Right lobe of liver (tissue), 4 donors: ENCODE measurements at regions not wholly inside any gene's neighbourhood (a gene's known extent, or its start where the extent isn't known, plus 50 kb on each side); places are given as distances from the start of the nearest gene placed in this dataset.
"Not testable (repeated sequence)": the region's sequence is repeated elsewhere in the genome, so short reads cannot be mapped to it uniquely, and the experiment has no call there.

Experiments used
- POLR2A ChIP-seq: fragments of 450-650 bp; IDR thresholded peaks from one replicate; pipeline ENCODE4 v1.6.1; 2017; ENCODE audit warnings: antibody characterized with exemption, mild to moderate bottlenecking
- TF ChIP-seq, protein P1 (sequence below), 4 donors: fragments of 200-600 bp in 3 of 4; fragments of 450-650 bp in 1 of 4; IDR thresholded peaks; one replicate each; pipeline versions ENCODE4 v1.5.1 to v1.8.0; 2016 to 2022; ENCODE audit warnings: antibody characterized with exemption in 4 of 4, mild to moderate bottlenecking in 2 of 4
- donor health status: DM: no; HTN: no; CAD: no.
- donor health status: DM: no; HTN: no; CAD: no.
- donor health status: DM: no; HTN: yes; CAD: no.

GRCh38 chr2:111542120-111542774, 341.7 kb downstream of the ANAPC1 start:
- TF ChIP-seq, protein P1, sequence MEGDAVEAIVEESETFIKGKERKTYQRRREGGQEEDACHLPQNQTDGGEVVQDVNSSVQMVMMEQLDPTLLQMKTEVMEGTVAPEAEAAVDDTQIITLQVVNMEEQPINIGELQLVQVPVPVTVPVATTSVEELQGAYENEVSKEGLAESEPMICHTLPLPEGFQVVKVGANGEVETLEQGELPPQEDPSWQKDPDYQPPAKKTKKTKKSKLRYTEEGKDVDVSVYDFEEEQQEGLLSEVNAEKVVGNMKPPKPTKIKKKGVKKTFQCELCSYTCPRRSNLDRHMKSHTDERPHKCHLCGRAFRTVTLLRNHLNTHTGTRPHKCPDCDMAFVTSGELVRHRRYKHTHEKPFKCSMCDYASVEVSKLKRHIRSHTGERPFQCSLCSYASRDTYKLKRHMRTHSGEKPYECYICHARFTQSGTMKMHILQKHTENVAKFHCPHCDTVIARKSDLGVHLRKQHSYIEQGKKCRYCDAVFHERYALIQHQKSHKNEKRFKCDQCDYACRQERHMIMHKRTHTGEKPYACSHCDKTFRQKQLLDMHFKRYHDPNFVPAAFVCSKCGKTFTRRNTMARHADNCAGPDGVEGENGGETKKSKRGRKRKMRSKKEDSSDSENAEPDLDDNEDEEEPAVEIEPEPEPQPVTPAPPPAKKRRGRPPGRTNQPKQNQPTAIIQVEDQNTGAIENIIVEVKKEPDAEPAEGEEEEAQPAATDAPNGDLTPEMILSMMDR (IDR thresholded peaks at IDR 0.05), result not testable (repeated sequence)
- TF ChIP-seq POLR2A, result not testable (repeated sequence)
